Astrocyte (in vitro differentiated cells and primary cell): ENCODE measurements at regions not wholly inside any gene's neighbourhood (a gene's known extent, or its start where the extent isn't known, plus 50 kb on each side); places are given as distances from the start of the nearest gene placed in this dataset.

Experiments used
- DNase-seq: peaks from one replicate; pipeline ENCODE4 v3.0.0-alpha.2; 2010; ENCODE audit warnings: low read depth
- FAIRE-seq: peaks from 2 replicates; lab custom pipeline; 2011; peaks lifted over from hg19 to GRCh38; lab: Jason Lieb, UNC
- H2AFZ ChIP-seq: 2 replicates; pipeline ENCODE4 v1.6.0; 2012; ENCODE audit warnings: low read depth, low read length, inconsistent platforms
- H3K27ac ChIP-seq: 2 replicates; pipeline ENCODE4 v1.5.1; 2011; ENCODE audit warnings: low read depth, low read length, inconsistent platforms
- H3K27me3 ChIP-seq: 2 replicates; pipeline ENCODE4 v1.6.0; 2011; ENCODE audit warnings: low read length, inconsistent platforms; ENCODE audit not compliant: insufficient read depth
- H3K36me3 ChIP-seq: 2 replicates; pipeline ENCODE4 v1.5.1; 2011; ENCODE audit warnings: low read length, inconsistent platforms; ENCODE audit not compliant: insufficient read depth
- H3K4me1 ChIP-seq: 2 replicates; pipeline ENCODE4 v1.5.1; 2011; ENCODE audit warnings: low read length, inconsistent platforms; ENCODE audit not compliant: insufficient read depth
- H3K4me2 ChIP-seq: 2 replicates; pipeline ENCODE4 v1.6.0; 2012; ENCODE audit warnings: low read length, inconsistent platforms
- H3K4me3 ChIP-seq: 2 replicates; pipeline ENCODE4 v1.5.1; 2011; ENCODE audit warnings: low read depth, mild to moderate bottlenecking, low read length, inconsistent platforms; ENCODE audit not compliant: insufficient read depth
- H3K79me2 ChIP-seq: 2 replicates; pipeline ENCODE4 v1.6.0; 2012; ENCODE audit warnings: mild to moderate bottlenecking, low read length, inconsistent platforms; ENCODE audit not compliant: insufficient read depth
- H3K9ac ChIP-seq: 2 replicates; pipeline ENCODE4 v1.6.0; 2012; ENCODE audit warnings: mild to moderate bottlenecking, low read length, inconsistent platforms
- H3K9me3 ChIP-seq: 2 replicates; pipeline ENCODE4 v1.5.1; 2012; ENCODE audit warnings: low read depth, mild to moderate bottlenecking, low read length, inconsistent platforms; ENCODE audit not compliant: insufficient read depth
- H4K20me1 ChIP-seq: 2 replicates; pipeline ENCODE4 v1.6.0; 2012; ENCODE audit warnings: low read length, inconsistent platforms; ENCODE audit not compliant: insufficient read depth
- H3K27ac Mint-ChIP-seq: one replicate; pipeline ENCODE4 v1.8.0; 2021; ENCODE audit warnings: mild to moderate bottlenecking, mixed read lengths; ENCODE audit not compliant: unreplicated experiment
- H3K27me3 Mint-ChIP-seq: one replicate; pipeline ENCODE4 v1.8.0; 2021; ENCODE audit warnings: low read depth, mixed read lengths; ENCODE audit not compliant: unreplicated experiment
- H3K36me3 Mint-ChIP-seq: one replicate; pipeline ENCODE4 v1.8.0; 2021; ENCODE audit warnings: low read depth, mixed read lengths; ENCODE audit not compliant: unreplicated experiment
- H3K4me1 Mint-ChIP-seq: one replicate; pipeline ENCODE4 v1.8.0; 2021; ENCODE audit warnings: low read depth, mixed read lengths; ENCODE audit not compliant: unreplicated experiment
- H3K4me3 Mint-ChIP-seq: one replicate; pipeline ENCODE4 v1.8.0; 2021; ENCODE audit warnings: mild to moderate bottlenecking, moderate library complexity, mixed read lengths; ENCODE audit not compliant: unreplicated experiment
- H3K9me3 Mint-ChIP-seq: one replicate; pipeline ENCODE4 v1.8.0; 2021; ENCODE audit warnings: mild to moderate bottlenecking, mixed read lengths; ENCODE audit not compliant: unreplicated experiment
- CTCF ChIP-seq: IDR thresholded peaks from 2 replicates; pipeline ENCODE4 v1.5.1; 2011; ENCODE audit warnings: low read depth, mild to moderate bottlenecking, inconsistent platforms, low read length, moderate library complexity; ENCODE audit not compliant: insufficient read depth
- EZH2 ChIP-seq: IDR thresholded peaks from 2 replicates; pipeline ENCODE4 v1.6.1; 2012; ENCODE audit warnings: mild to moderate bottlenecking, low read length, inconsistent platforms; ENCODE audit not compliant: insufficient read depth

DNA sequence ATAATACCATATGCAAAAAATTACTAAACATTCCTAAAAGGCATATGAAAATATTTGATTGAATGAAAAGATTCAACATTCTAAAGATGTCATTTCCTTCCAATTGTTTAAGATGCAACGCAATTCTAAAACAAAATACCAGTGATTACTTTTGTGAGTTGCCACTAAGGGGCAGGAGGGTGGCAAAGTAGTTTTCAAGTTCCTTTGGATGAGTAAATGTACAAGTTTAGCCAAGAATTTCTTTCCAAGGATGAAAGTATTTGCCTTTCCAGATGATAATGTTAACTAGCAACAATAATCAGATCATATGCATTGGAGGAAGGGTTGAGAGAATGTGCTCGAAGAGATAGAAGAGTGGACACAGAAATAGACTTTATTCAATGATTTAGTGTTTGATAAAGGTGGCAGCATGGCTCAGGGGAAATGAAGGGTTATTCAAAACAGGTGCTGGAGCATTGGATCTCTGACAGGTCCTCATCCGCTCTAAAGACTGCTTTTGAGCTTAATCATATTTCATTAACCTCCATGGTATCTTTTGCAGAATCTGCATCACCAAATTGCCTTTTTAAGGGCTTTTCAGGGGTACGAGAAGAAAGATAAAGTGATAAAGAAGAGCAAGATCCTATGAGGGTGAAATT lies 678.5 kb upstream of the TBX3 start:
- H3K4me3 ChIP-seq, result no peak overlapping the region
- no peaks in the 10 kb centered on the region for H3K36me3 Mint-ChIP-seq
- peaks cover 11% of the 10 kb centered on the region for H3K27me3 Mint-ChIP-seq
- H3K4me1 Mint-ChIP-seq, result peaks cover 3% of the 10 kb centered on the region
- DNase-seq, result no peak
- no peaks in the 10 kb centered on the region for H4K20me1 ChIP-seq
- H3K4me2 ChIP-seq, result no peak overlapping the region
- H3K36me3 ChIP-seq, result no peaks in the 10 kb centered on the region
- no peaks in the 10 kb centered on the region for H3K9me3 ChIP-seq
- no peaks in the 10 kb centered on the region for H3K79me2 ChIP-seq
- no peak overlapping the region for H3K27ac Mint-ChIP-seq
- TF ChIP-seq EZH2 (no peak), CTCF (no peak)
- no peak overlapping the region for H2AFZ ChIP-seq
- H3K9me3 Mint-ChIP-seq, result no peaks in the 10 kb centered on the region
- H3K27me3 ChIP-seq, result no peaks in the 10 kb centered on the region
- H3K9ac ChIP-seq, result no peak overlapping the region
- no peak overlapping the region for H3K27ac ChIP-seq
- H3K4me1 ChIP-seq, result no peaks in the 10 kb centered on the region
- H3K4me3 Mint-ChIP-seq, result no peak overlapping the region
- no peak for FAIRE-seq

DNA sequence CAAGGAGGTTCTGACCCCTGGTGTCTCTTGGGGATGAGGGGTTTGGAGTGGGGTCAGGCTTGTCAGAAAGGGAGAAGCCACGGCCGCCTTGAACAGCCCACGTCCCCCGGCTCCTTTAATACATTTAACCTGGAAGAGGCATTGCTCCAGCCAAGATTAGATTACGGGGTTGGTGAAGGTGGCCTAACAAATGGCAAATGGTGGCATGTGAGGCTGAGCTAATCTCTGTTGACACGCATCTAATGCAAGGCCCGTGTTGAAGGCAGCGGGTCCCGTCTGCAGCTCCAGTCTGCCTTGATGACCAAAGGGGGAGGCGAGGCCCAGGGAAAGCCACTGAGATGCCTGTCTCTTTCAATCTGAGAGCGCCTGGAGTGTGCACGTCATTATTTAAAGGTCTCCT lies 673.7 kb upstream of the TBX3 start:
- H3K27ac ChIP-seq, result no peak overlapping the region
- no peak overlapping the region for H3K27ac Mint-ChIP-seq
- H3K9me3 ChIP-seq, result no peaks in the 10 kb centered on the region
- no peak for TF ChIP-seq CTCF
- no peak for TF ChIP-seq EZH2
- FAIRE-seq (no peak), DNase-seq (no peak)
- H3K9me3 Mint-ChIP-seq, result no peaks in the 10 kb centered on the region
- no peak overlapping the region for H3K4me3 Mint-ChIP-seq
- no peak overlapping the region for H2AFZ ChIP-seq
- H3K9ac ChIP-seq, result no peak overlapping the region
- H3K4me1 Mint-ChIP-seq, result peaks cover 17% of the 10 kb centered on the region
- no peak overlapping the region for H3K4me2 ChIP-seq
- peaks cover 8% of the 10 kb centered on the region for H3K4me1 ChIP-seq
- no peaks in the 10 kb centered on the region for H3K36me3 ChIP-seq
- H3K79me2 ChIP-seq, result no peaks in the 10 kb centered on the region
- H3K4me3 ChIP-seq, result no peak overlapping the region
- H3K27me3 ChIP-seq, result no peaks in the 10 kb centered on the region
- H4K20me1 ChIP-seq, result no peaks in the 10 kb centered on the region
- no peaks in the 10 kb centered on the region for H3K36me3 Mint-ChIP-seq
- peaks cover 3% of the 10 kb centered on the region for H3K27me3 Mint-ChIP-seq

- TF ChIP-seq EZH2 (no peak), CTCF (no peak)
- Mint-ChIP-seq H3K36me3 (no peaks in the 10 kb centered on the region), H3K27ac (no peak overlapping the region), H3K27me3 (peaks cover 3% of the 10 kb centered on the region), H3K4me1 (peaks cover 17% of the 10 kb centered on the region), H3K4me3 (no peak overlapping the region), H3K9me3 (no peaks in the 10 kb centered on the region)
- DNase-seq (no peak), FAIRE-seq (no peak)
- no peak overlapping the region for H3K4me2 ChIP-seq
- no peaks in the 10 kb centered on the region for H4K20me1 ChIP-seq
- H3K9me3 ChIP-seq, result no peaks in the 10 kb centered on the region
- H3K27ac ChIP-seq, result no peak overlapping the region
- H3K4me3 ChIP-seq, result no peak overlapping the region
- H3K36me3 ChIP-seq, result no peaks in the 10 kb centered on the region
- H3K4me1 ChIP-seq, result peaks cover 8% of the 10 kb centered on the region
- no peaks in the 10 kb centered on the region for H3K79me2 ChIP-seq
- no peaks in the 10 kb centered on the region for H3K27me3 ChIP-seq
- H2AFZ ChIP-seq, result no peak overlapping the region
- H3K9ac ChIP-seq, result no peak overlapping the region
Measured at GRCh38 chr12:115355301-115355700, 671.3 kb upstream of the TBX3 start.
